ENCODE measurements at regions not wholly inside any gene's neighbourhood (a gene's known extent, or its start where the extent isn't known, plus 50 kb on each side); places are given as distances from the start of the nearest gene placed in this dataset.

GRCh38 chr5:68074633-68075032 lies 140.9 kb upstream of the PIK3R1 start:
- in situ Hi-C loops (cut with MboI) (no loop called here), intact Hi-C loops (cut with micrococcal nuclease; ENCODE audit: unreplicated experiment) (loop anchor here (5.0 kb wide), 1 partner anchor 168 kb away; no protein-coding TSS in a partner anchor)
- H3K36me3 ChIP-seq (ENCODE audit: control insufficient read depth in 2 of 2, insufficient read depth in 2 of 2, low read length in 1 of 2): no peaks in the 10 kb centered on the region
- H3K27me3 ChIP-seq (replicated peaks in 1 of 2; ENCODE audit: control insufficient read depth in 2 of 2, insufficient read depth in 2 of 2, low read length in 1 of 2): no peaks in the 10 kb centered on the region; a peak in 1 of 4 replicates
- H2AFZ ChIP-seq (ENCODE audit: control insufficient read depth, low read depth, low read length): no peak overlapping the region
- H3K4me3 ChIP-seq: no peak overlapping the region
- H3K27ac ChIP-seq (ENCODE audit: control insufficient read depth, insufficient read depth): no peak overlapping the region
- H3K4me1 ChIP-seq (ENCODE audit: control insufficient read depth, insufficient read depth, low read length): peaks cover 14% of the 10 kb centered on the region
- H4K20me1 ChIP-seq (ENCODE audit: control insufficient read depth, insufficient read depth): no peaks in the 10 kb centered on the region
- RAD21 ChIA-PET (ENCODE audit: unreplicated experiment): no interaction called here
- no TSS peak for BruUV-seq (replicated peaks)
- FAIRE-seq: no peak
- no peaks in the 10 kb centered on the region for H3K9me3 ChIP-seq (replicated peaks; ENCODE audit: control insufficient read depth, insufficient read depth, low read length)
- no peaks in the 10 kb centered on the region for H3K79me2 ChIP-seq (ENCODE audit: control insufficient read depth, insufficient read depth, low read length)
- WGBS (ENCODE audit: insufficient coverage, insufficient replicate concordance, low lambda C conversion rate, missing lambda C conversion rate): 82% methylated on average over 1 of the region's 1 CpG
- TF ChIP-seq ASH2L (IDR thresholded peaks at IDR 0.05; ENCODE audit: borderline replicate concordance, low read depth): no peak
- no peak for TF ChIP-seq PAX8 (IDR thresholded peaks at IDR 0.05)
- TF ChIP-seq ETV6 (conservative IDR thresholded peaks at IDR 0.05 in 1 of 2, IDR thresholded peaks at IDR 0.05 in 1 of 2; ENCODE audit: borderline replicate concordance in 1 of 2, low read depth in 1 of 2): no peak
- TF ChIP-seq SMAD5 (IDR thresholded peaks at IDR 0.05; ENCODE audit: low read depth): no peak
- TF ChIP-seq NR2C1 (IDR thresholded peaks at IDR 0.05): no peak
- DNase-seq (ENCODE audit: low read depth, low spot score): no peak
- SMC1A ChIA-PET (ENCODE audit: uncharacterized antibody, unreplicated experiment): no interaction called here
- no peak overlapping the region for H3K9ac ChIP-seq (ENCODE audit: control insufficient read depth, insufficient read depth, low read length)
- POLR2A ChIA-PET: no interaction called here
- H3K4me2 ChIP-seq (ENCODE audit: control insufficient read depth, insufficient read depth): no peak overlapping the region
- CTCF ChIA-PET: no interaction called here
- ATAC-seq: no peak

DNA sequence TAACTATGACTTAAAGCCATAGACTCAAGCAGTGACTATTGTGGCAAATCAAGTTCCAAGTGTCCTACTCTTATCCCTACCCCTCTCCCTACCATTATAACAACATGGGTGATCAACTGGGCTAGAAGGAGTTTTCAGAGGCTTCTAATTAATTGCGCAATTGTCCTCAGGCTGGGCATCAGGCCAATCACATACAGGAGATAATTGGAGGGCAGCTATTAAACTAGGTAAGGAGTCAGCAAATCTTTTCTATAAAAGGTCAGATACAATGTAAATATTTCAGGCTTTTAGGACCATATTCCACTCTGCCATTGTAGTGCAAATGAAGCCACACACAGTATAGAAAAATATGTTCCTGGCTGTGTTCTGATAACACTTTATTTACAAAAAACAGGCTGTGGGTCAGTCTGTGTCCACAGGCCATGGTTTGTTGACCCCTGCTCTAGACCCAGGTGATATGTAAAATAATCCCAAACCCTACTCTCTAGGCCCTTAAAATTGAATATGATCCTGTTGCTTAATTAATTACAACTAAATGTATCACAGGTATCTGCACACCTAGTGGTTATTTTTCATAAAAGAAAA lies 141.4 kb upstream of the PIK3R1 start:
- ChIA-PET CTCF (no interaction called here), POLR2A (no interaction called here), SMC1A (ENCODE audit: uncharacterized antibody, unreplicated experiment) (no interaction called here), RAD21 (ENCODE audit: unreplicated experiment) (no interaction called here)
- no peak for ATAC-seq
- WGBS (ENCODE audit: insufficient coverage, insufficient replicate concordance, low lambda C conversion rate, missing lambda C conversion rate): 100% methylated on average over 1 of the region's 1 CpG
- Histone ChIP-seq H3K27ac (ENCODE audit: control insufficient read depth, insufficient read depth) (no peak overlapping the region), H3K27me3 (replicated peaks in 1 of 2; ENCODE audit: control insufficient read depth in 2 of 2, insufficient read depth in 2 of 2, low read length in 1 of 2) (no peaks in the 10 kb centered on the region; a peak in 1 of 4 replicates), H3K79me2 (ENCODE audit: control insufficient read depth, insufficient read depth, low read length) (no peaks in the 10 kb centered on the region), H3K4me1 (ENCODE audit: control insufficient read depth, insufficient read depth, low read length) (peaks cover 14% of the 10 kb centered on the region), H2AFZ (ENCODE audit: control insufficient read depth, low read depth, low read length) (no peak overlapping the region), H3K4me3 (no peak overlapping the region), H4K20me1 (ENCODE audit: control insufficient read depth, insufficient read depth) (no peaks in the 10 kb centered on the region), H3K36me3 (ENCODE audit: control insufficient read depth in 2 of 2, insufficient read depth in 2 of 2, low read length in 1 of 2) (no peaks in the 10 kb centered on the region), H3K9me3 (replicated peaks; ENCODE audit: control insufficient read depth, insufficient read depth, low read length) (no peaks in the 10 kb centered on the region), H3K9ac (ENCODE audit: control insufficient read depth, insufficient read depth, low read length) (no peak overlapping the region), H3K4me2 (ENCODE audit: control insufficient read depth, insufficient read depth) (no peak overlapping the region)
- DNase-seq (ENCODE audit: low read depth, low spot score): no peak
- no peak for TF ChIP-seq ATF7 (IDR thresholded peaks at IDR 0.05; ENCODE audit: low read depth)
- no peak for TF ChIP-seq SREBF2 (IDR thresholded peaks at IDR 0.05; ENCODE audit: low read length)
- no peak for TF ChIP-seq MYB (IDR thresholded peaks at IDR 0.05; ENCODE audit: borderline replicate concordance, low read depth, low read length)
- no peak for TF ChIP-seq NR2F1 (conservative IDR thresholded peaks at IDR 0.05)
- FAIRE-seq: no peak
- in situ Hi-C loops (cut with MboI): no loop called here
- intact Hi-C loops (cut with micrococcal nuclease; ENCODE audit: unreplicated experiment): loop anchor here (5.0 kb wide), 1 partner anchor 168 kb away; no protein-coding TSS in a partner anchor
- no TSS peak for BruUV-seq (replicated peaks)
